RKO (cell line): ENCODE measurements at regions not wholly inside any gene's neighbourhood (a gene's known extent, or its start where the extent isn't known, plus 50 kb on each side); places are given as distances from the start of the nearest gene placed in this dataset.

ENCODE experiments used
- DNase-seq: peaks from one replicate; pipeline ENCODE4 v3.0.0-alpha.2; 2016; ENCODE audit warnings: low spot score

- no peak for DNase-seq
Observed at GRCh38 chr4:73929278-73929677, 52.5 kb downstream of the PF4 start.

- DNase-seq: no peak
Observed at GRCh38 chr4:73923631-73923937, 54.4 kb downstream of the CXCL1 start.

- DNase-seq: peak; percentile 35
Observed at GRCh38 chr4:73922766-73923630, 53.8 kb downstream of the CXCL1 start.

GRCh38 chr4:73922317-73922716 lies 53.1 kb downstream of the CXCL1 start:
- no peak for DNase-seq
